ENCODE measurements at regions not wholly inside any gene's neighbourhood (a gene's known extent, or its start where the extent isn't known, plus 50 kb on each side); places are given as distances from the start of the nearest gene placed in this dataset.

- H3K27ac ChIP-seq (ENCODE audit: control insufficient read depth, insufficient read depth, low read length), result no peak overlapping the region
- peaks cover 14% of the 10 kb centered on the region for H3K4me1 ChIP-seq (ENCODE audit: control insufficient read depth, extremely low read depth, insufficient read depth, low read length)
- no peak overlapping the region for H2AFZ ChIP-seq (ENCODE audit: control insufficient read depth, low read length)
- no peaks in the 10 kb centered on the region for H4K20me1 ChIP-seq (ENCODE audit: control insufficient read depth, extremely low read depth, insufficient read depth, low read length)
- dilution Hi-C loops (cut with MboI; ENCODE audit: extremely low pct_ligation_motif_present, low sequenced_read_pairs), result no loop called here
- H3K9me3 ChIP-seq (ENCODE audit: control insufficient read depth, low read depth, low read length), result no peaks in the 10 kb centered on the region
- TF ChIP-seq CTCF (optimal IDR thresholded peaks at IDR 0.05 in 1 of 3, IDR thresholded peaks at IDR 0.05 in 1 of 3, conservative IDR thresholded peaks at IDR 0.05 in 1 of 3; ENCODE audit: extremely low read depth in 1 of 3, insufficient read depth in 2 of 3, low read length in 3 of 3) (no peak), EZH2 (IDR thresholded peaks at IDR 0.05; ENCODE audit: low read length) (no peak)
- H3K4me2 ChIP-seq (ENCODE audit: control insufficient read depth, extremely low read depth, insufficient read depth, low read depth, low read length), result no peak overlapping the region
- no peaks in the 10 kb centered on the region for H3K27me3 ChIP-seq (ENCODE audit: control insufficient read depth, extremely low read depth, insufficient read depth, low read length)
- no peaks in the 10 kb centered on the region for H3K9me1 ChIP-seq (ENCODE audit: control insufficient read depth, extremely low read depth, insufficient read depth, low read length)
- H3K4me3 ChIP-seq (ENCODE audit: control insufficient read depth in 2 of 3, extremely low read depth in 1 of 3, insufficient read depth in 2 of 3, low read depth in 1 of 3, low read length in 3 of 3), result no peak overlapping the region
- DNase-seq (ENCODE audit: low read depth, low spot score) (no peak), FAIRE-seq (no peak)
- H3K79me2 ChIP-seq (ENCODE audit: control insufficient read depth, insufficient read depth, low read length), result no peaks in the 10 kb centered on the region
- no peaks in the 10 kb centered on the region for H3K36me3 ChIP-seq (ENCODE audit: control insufficient read depth in 2 of 2, extremely low read depth in 1 of 2, insufficient read depth in 2 of 2, low read length in 2 of 2)
- H3K9ac ChIP-seq (ENCODE audit: control insufficient read depth, extremely low read depth, insufficient read depth, low read length), result no peak overlapping the region
Measured at GRCh38 chr19:33903489-33903850, 106.8 kb downstream of the KCTD15 start.

- Histone ChIP-seq H3K27ac (ENCODE audit: control insufficient read depth, insufficient read depth, low read length) (peak overlapping the region; percentile 60), H3K9me1 (ENCODE audit: control insufficient read depth, extremely low read depth, insufficient read depth, low read length) (no peaks in the 10 kb centered on the region), H3K27me3 (ENCODE audit: control insufficient read depth, extremely low read depth, insufficient read depth, low read length) (no peaks in the 10 kb centered on the region), H3K79me2 (ENCODE audit: control insufficient read depth, insufficient read depth, low read length) (no peaks in the 10 kb centered on the region), H3K4me2 (ENCODE audit: control insufficient read depth, extremely low read depth, insufficient read depth, low read depth, low read length) (peak overlapping the region; percentile 70), H3K9me3 (ENCODE audit: control insufficient read depth, low read depth, low read length) (no peaks in the 10 kb centered on the region), H3K9ac (ENCODE audit: control insufficient read depth, extremely low read depth, insufficient read depth, low read length) (peak overlapping the region; percentile 75), H2AFZ (ENCODE audit: control insufficient read depth, low read length) (no peak overlapping the region), H3K4me3 (ENCODE audit: control insufficient read depth in 2 of 3, extremely low read depth in 1 of 3, insufficient read depth in 2 of 3, low read depth in 1 of 3, low read length in 3 of 3) (peak overlapping the region in 2 of 3 experiments; percentile 59 to 68), H3K36me3 (ENCODE audit: control insufficient read depth in 2 of 2, extremely low read depth in 1 of 2, insufficient read depth in 2 of 2, low read length in 2 of 2) (no peaks in the 10 kb centered on the region), H4K20me1 (ENCODE audit: control insufficient read depth, extremely low read depth, insufficient read depth, low read length) (no peaks in the 10 kb centered on the region), H3K4me1 (ENCODE audit: control insufficient read depth, extremely low read depth, insufficient read depth, low read length) (peaks cover 14% of the 10 kb centered on the region)
- FAIRE-seq (peak; percentile 75), DNase-seq (ENCODE audit: low read depth, low spot score) (peak; percentile 33)
- dilution Hi-C loops (cut with MboI; ENCODE audit: extremely low pct_ligation_motif_present, low sequenced_read_pairs), result no loop called here
- TF ChIP-seq EZH2 (IDR thresholded peaks at IDR 0.05; ENCODE audit: low read length), result no peak
- no peak for TF ChIP-seq CTCF (optimal IDR thresholded peaks at IDR 0.05 in 1 of 3, IDR thresholded peaks at IDR 0.05 in 1 of 3, conservative IDR thresholded peaks at IDR 0.05 in 1 of 3; ENCODE audit: extremely low read depth in 1 of 3, insufficient read depth in 2 of 3, low read length in 3 of 3)
Measured at GRCh38 chr19:33904681-33905080, 108.0 kb downstream of the KCTD15 start.
